K562 (cell line): ENCODE measurements at regions not wholly inside any gene's neighbourhood (a gene's known extent, or its start where the extent isn't known, plus 50 kb on each side); places are given as distances from the start of the nearest gene placed in this dataset.

ENCODE experiments used
- CTCFL ChIP-seq: IDR thresholded peaks from 2 replicates; pipeline ENCODE4 v1.6.1; 2011; ENCODE audit warnings: borderline replicate concordance, low read depth, mild to moderate bottlenecking, moderate library complexity, low read length; ENCODE audit not compliant: insufficient read depth, poor library complexity, severe bottlenecking
- EGR1 ChIP-seq: fragments of 450-650 bp; conservative IDR thresholded peaks from 2 replicates; pipeline ENCODE4 v1.6.1; 2017; ENCODE audit warnings: mild to moderate bottlenecking
- MLLT1 ChIP-seq, 2 experiments: fragments of 450-650 bp; IDR thresholded peaks; 2 replicates each; pipeline ENCODE4 v1.6.1; 2016
- NR1H2 ChIP-seq: sonication (generic); formaldehyde crosslinking; IDR thresholded peaks from 2 replicates; pipeline ENCODE4 v1.4.0; 2020; ENCODE audit warnings: mild to moderate bottlenecking, missing genetic modification reagents
- RAD21 ChIP-seq, 2 experiments: fragments of 250-450 bp in 1 of 2; fragments of 450-650 bp in 1 of 2; sonication (Bioruptor Pico) in 1 of 2; formaldehyde crosslinking in 1 of 2; IDR thresholded peaks in 1 of 2; conservative IDR thresholded peaks in 1 of 2; 2 replicates each; pipeline versions ENCODE4 v1.4.0 to v1.8.0; 2020 to 2022; ENCODE audit warnings: mild to moderate bottlenecking in 2 of 2, moderate library complexity in 1 of 2
- SNAPC5 ChIP-seq: fragments of 250-450 bp; sonication (Bioruptor Pico); IDR thresholded peaks from 2 replicates; pipeline ENCODE4 v1.8.0; 2021; ENCODE audit warnings: moderate library complexity, mild to moderate bottlenecking, inconsistent platforms
- ZFP36 ChIP-seq: fragments of 150-350 bp; IDR thresholded peaks from 2 replicates; pipeline ENCODE4 v1.6.1; 2018; ENCODE audit warnings: low read length, low read depth; ENCODE audit not compliant: partially characterized antibody
- ZNF77 ChIP-seq: fragments of 250-450 bp; sonication (Bioruptor Pico); IDR thresholded peaks from 2 replicates; pipeline ENCODE4 v1.5.0; 2020

- no peak for TF ChIP-seq ZNF77 (CRISPR knock-in tag)
- TF ChIP-seq ZFP36, result peak; percentile 50
- no peak for TF ChIP-seq NR1H2 (CRISPR knock-in tag)
- no peak for TF ChIP-seq EGR1
- TF ChIP-seq MLLT1 (IDR thresholded peaks at IDR 0.05), result 0 out of 4 replicates have a peak, but pooled peaks of 1 of the 2 experiments have one; percentile 14
- TF ChIP-seq RAD21 (CRISPR knock-in tag; conservative IDR thresholded peaks at IDR 0.05 in 1 of 2, IDR thresholded peaks at IDR 0.05 in 1 of 2), result peak in 1 of 2 experiments; percentile 37
- no peak for TF ChIP-seq CTCFL
- TF ChIP-seq SNAPC5 (CRISPR knock-in tag), result no peak
These were observed 100.3 kb upstream of the DOCK9 start (continued) for GRCh38 chr13:99078017-99078771.
